ENCODE measurements at regions not wholly inside any gene's neighbourhood (a gene's known extent, or its start where the extent isn't known, plus 50 kb on each side); places are given as distances from the start of the nearest gene placed in this dataset.
"Not testable (repeated sequence)": the region's sequence is repeated elsewhere in the genome, so short reads cannot be mapped to it uniquely, and the experiment has no call there.

DNA sequence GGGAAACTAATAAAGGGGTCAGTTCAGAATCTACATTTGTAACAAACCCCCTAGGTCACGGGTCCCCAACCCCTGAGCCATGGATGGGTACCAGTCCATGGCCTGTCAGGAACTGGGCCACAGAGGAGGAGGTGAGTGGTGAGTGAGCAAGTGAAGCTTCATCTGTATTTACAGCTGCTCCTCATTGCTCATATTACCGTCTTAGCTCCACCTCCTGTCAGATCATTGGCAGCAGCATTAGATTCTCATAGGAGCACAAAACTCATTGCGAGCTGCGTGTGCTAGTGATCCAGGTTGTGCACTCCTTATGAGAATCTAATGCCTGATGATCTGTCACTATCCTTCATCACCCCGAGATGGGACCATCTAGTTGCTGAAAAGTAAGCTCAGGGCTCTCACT, 88.4 kb upstream of the MPP7 start:
- no peak for DNase-seq (ENCODE audit: low read depth in 3 of 3)

DNA sequence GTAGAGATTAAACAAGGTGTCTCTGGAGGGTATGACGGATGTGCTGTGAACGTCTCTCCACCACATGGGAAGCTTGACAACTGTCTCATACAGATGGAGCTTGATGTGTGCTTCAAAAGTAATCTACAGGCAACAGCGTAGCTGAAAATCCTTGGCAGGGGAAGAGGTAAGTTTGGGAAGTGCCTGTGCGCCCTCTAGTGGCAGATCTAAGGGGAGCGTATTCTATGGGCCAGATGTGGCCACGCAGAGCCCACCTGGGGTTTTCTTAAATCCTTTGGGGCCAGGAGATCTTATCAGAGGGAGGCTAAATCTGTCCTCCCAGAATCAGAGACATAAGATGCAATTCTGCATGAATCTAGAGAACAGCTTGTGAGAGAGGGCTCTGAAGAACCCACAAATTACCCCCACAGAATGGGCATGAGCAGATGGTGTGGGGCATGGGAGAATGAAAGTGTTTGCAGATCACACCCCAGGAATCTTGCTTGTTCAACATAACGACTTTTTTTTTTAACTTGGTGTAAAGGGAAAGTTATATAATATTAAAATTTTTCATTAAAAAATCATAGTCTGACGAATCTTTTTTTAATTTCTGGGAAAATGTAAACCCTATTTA, 91.2 kb upstream of the MPP7 start:
- peak; percentile 32 to 55 (median 48) for DNase-seq (ENCODE audit: low read depth in 3 of 3)

GRCh38 chr10:28396331-28396730, 93.5 kb upstream of the MPP7 start:
- no peak for DNase-seq (ENCODE audit: low read depth in 3 of 3)

GRCh38 chr10:28397229-28397628, 94.4 kb upstream of the MPP7 start:
- DNase-seq (ENCODE audit: low read depth in 3 of 3), result no peak

- no peak for DNase-seq (ENCODE audit: low read depth in 3 of 3)
Observed at GRCh38 chr10:28400176-28400575, 97.3 kb upstream of the MPP7 start.

GRCh38 chr10:28400681-28401080, 97.8 kb upstream of the MPP7 start:
- DNase-seq (ENCODE audit: low read depth in 3 of 3), result no peak

GRCh38 chr10:28402611-28403073, 99.8 kb upstream of the MPP7 start:
- not testable (repeated sequence) for DNase-seq (ENCODE audit: low read depth in 3 of 3)

DNA sequence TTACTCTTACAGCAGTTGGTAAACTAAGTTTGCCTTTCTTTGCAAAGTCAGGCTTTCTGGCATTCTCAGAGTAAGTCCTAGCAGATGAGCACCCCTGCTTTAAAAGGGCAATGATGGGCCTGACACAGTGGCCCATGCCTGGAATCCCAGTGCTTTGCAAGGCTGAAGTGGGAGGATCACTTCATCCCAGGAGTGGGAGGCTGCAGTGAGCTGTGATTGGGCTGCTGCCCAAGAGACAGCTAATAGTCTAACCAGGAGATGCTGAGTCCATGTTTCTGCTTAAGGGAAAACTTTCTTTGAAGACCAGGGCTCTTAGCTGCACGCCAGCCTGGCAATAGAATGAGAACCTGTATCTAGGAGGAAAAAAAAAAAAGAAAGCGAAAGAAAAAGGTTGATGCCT, 100.2 kb upstream of the MPP7 start:
- DNase-seq (ENCODE audit: low read depth in 3 of 3), result no peak

GRCh38 chr10:28408237-28408777, 105.4 kb upstream of the MPP7 start:
- DNase-seq (ENCODE audit: low read depth in 3 of 3), result no peak

GRCh38 chr10:28410420-28411135, 107.7 kb upstream of the MPP7 start:
- DNase-seq (ENCODE audit: low read depth in 3 of 3), result no peak

DNA sequence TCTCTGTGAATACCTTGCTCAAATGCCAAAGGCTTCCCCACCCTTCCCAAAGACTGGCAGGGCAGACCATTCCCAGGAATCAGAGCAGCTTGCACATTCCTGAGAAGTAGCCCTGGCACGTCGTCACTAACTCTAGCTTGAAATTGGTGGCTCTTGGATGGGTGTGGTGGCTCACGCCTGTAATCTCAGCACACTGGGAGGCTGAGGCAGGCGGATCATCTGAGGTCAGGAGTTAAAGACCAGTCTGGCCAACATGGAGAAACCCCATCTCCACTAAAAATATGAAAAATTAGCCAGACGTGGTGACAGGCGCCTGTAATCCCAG, 108.2 kb upstream of the MPP7 start:
- DNase-seq (ENCODE audit: low read depth in 3 of 3), result no peak

DNA sequence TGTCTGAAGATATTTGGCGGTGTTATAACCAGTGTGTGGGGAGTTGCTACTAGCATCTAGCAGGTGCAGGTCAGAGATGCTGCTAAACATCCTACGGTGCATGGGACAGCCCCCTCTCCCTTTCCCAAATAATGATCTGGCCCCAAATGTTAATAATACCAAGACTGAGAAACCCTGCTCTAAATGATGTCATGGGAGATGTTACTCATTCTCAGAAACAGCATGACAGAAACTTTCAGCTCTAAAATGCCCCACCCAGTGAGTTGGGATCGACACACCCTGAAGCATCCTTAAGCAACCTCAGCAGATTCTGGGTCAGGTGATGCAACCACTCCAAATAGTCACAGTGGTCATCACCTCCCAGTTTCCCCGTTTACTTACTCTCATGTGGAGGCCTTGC, 108.8 kb upstream of the MPP7 start:
- DNase-seq (ENCODE audit: low read depth in 3 of 3), result peak in 1 of 3 experiments; percentile 3

DNA sequence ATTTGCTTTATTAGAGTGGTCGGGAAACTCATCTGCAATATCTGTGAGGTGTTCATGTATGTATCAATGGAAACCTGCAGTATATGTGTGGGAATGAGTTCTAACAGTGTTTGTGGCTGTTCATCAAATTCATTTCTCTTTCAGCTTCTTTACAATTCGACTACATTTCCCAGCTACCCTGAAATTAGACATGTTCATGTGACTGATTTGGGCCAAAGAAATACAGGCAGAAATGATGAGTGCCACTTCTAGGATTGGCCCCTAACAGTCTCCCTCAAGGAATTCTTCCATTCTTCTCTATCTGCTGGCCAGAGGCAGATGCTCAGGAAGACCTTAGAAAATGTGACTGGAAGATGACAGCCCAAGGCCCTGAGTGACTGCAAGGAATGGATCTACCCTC, 114.8 kb upstream of the WAC start:
- DNase-seq (ENCODE audit: low read depth in 3 of 3), result no peak

- no peak for DNase-seq (ENCODE audit: low read depth in 3 of 3)
Observed at GRCh38 chr10:28425422-28425821, 107.5 kb upstream of the WAC start.

DNA sequence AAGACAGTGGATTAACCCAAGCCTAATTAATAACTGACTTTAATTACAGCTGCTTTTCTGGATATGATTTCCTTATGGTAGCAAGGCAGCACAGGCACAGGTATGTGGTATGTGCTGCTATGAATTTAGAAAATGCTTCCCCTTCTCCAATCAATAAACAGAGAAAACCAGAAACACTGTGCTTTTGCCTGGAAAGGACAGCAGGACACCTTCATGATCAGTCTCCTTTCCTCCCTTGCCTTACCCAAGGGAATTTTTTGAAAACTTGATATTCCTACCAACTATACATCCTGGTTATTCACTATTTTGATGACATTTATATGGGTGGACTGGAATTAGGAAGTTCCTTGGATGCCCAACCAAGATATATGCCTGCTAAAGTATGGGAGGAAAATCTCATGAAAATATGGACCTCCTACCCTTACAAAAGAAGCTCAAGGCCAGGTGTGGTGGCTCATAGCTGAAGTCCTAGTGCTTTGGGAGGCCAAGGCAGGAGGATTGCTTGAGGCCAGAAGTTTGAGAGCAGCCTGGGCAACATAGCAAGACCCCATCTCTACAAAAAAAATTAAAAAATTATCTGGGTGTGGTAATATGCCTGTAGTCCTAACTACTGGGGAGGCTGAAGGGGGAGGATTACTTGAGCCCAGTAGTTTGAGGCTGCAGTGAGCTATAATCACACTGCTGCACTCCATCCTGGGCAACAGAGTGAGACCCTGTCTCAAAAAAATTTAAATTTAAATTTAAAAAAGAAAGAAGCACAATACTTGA, 106.3 kb upstream of the WAC start:
- DNase-seq (ENCODE audit: low read depth in 3 of 3), result no peak

DNA sequence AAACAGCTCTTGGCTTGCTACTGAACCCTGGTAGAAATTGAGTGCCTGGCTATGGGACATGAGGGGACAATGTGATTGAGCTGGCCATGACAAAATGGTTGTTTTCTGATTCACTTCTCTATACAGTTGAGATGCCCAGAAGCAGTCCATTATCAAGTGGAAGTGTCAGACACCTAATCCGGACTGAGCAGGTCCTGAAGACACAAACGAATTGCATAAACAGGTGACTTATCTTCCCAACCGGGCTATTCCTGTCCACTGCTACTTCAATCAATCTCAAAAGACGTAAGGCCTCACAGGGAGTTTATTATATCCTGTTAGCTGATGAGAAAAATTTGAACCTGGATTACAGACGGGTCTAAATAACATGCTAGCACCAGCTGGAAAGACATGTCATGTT, 105.5 kb upstream of the WAC start:
- DNase-seq (ENCODE audit: low read depth in 3 of 3), result no peak

- DNase-seq (ENCODE audit: low read depth in 3 of 3), result no peak
Observed at GRCh38 chr10:28429045-28429444, 103.9 kb upstream of the WAC start.

DNA sequence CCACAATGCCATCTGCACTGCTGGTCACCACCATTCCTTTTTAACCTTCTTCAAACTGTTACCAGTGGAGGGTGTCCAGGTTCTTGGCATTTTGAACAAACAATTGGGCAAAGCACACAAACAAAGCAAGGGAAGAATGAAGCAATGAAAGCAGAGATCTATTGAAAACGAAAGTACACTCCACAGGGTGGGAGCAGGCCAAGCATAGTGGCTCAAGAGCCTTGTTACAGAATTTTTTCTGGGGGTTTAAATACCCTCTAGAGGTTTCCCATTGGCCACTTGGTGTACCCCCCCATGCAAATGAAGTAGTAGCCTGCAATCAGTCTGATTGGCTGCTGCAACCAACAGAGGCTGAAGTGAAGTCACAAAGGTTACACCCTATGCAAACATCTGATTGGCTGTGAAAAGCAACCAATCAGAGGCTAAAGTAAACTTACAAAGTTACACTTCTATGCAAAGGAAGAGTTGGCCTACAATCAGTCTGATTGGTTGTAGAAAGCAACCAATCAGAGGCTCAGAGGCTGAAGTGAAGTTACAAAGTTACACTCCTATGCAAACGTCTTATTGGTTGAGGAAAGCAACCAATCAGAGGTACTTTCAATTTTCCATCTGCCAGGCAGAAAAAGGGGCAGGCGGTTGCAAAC, 103.2 kb upstream of the WAC start:
- no peak for DNase-seq (ENCODE audit: low read depth in 3 of 3)

GRCh38 chr10:28431139-28431538, 101.8 kb upstream of the WAC start:
- DNase-seq (ENCODE audit: low read depth in 3 of 3), result no peak

DNA sequence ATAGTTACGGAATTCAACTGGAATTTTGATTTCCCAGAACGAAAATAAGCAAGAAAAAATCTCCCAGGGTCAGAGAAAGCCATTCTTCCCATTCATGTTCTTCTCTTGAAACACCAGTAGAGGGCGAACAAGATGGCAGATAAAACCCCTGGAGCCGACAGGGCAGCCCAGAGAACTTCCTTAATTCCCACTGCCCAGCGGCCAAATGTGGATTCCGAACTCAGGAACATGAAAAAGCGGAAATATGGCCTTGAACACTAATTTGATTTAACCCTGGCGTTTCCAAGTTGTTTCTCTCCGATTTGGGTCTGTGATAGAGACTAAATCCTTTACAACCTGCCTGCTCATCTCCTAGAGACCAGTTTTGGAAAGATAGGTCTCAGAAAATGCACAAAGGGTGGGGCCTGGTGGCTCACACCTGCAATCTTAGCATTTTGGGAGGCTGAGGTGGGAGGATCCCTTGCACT, 100.7 kb upstream of the WAC start:
- peak in 1 of 3 experiments; percentile 7 for DNase-seq (ENCODE audit: low read depth in 3 of 3)

DNA sequence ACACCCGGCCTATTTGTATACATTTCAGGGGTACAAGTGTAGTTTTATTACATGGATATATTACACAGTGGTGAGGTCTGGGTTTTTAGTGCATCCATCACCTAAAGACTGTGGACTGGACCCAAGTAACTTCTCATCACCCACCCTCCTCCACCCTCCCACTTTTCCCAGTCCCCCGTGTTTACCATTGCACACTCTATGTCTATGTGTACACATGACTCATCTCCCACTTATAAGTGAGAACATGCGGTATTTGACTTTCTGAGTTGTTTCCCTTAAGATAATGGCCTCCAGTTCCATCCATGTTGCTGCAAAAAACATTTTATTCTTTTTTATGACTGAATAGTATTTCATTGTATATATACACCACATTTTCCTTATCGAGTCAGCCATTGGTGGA, 98.9 kb upstream of the WAC start:
- DNase-seq (ENCODE audit: low read depth in 3 of 3), result no peak

- DNase-seq (ENCODE audit: low read depth in 3 of 3), result no peak
Observed at GRCh38 chr10:28442403-28442802, 90.5 kb upstream of the WAC start.
